HCT116 (cell line): ENCODE measurements at regions not wholly inside any gene's neighbourhood (a gene's known extent, or its start where the extent isn't known, plus 50 kb on each side); places are given as distances from the start of the nearest gene placed in this dataset.

Experiments
- ATAC-seq: fragments of 200-7000 bp; cut with Tn5 transposase; 2 replicates; pipeline ENCODE4 v1.9.1; 2020; ENCODE audit warnings: mild to moderate bottlenecking, moderate library complexity
- BruUV-seq: library from RNA; stranded (reverse); fragments of 400-500 nt; replicated peaks from 2 replicates; lab custom pipeline; 2021; lab: Mats Ljungman, UMichigan
- CTCF ChIA-PET: fragments of 300-600 bp; sonication (Branson Sonifier 250); formaldehyde crosslinking; loops from one replicate; lab custom pipeline; 2021; ENCODE audit warnings: antibody characterized with exemption; lab: Charles Lee
- POLR2A ChIA-PET: fragments of 300-600, 350-600 bp; sonication (Branson Sonifier 250); formaldehyde crosslinking; loops from one replicate; lab custom pipeline; 2021; ENCODE audit warnings: antibody characterized with exemption; lab: Charles Lee
- RAD21 ChIA-PET, 2 experiments: fragments of 300-600 bp; sonication (Branson Sonifier 250); formaldehyde crosslinking; loops; one replicate each; lab custom pipeline; 2023; ENCODE audit warnings: low total read pairs in 2 of 2; ENCODE audit not compliant: uncharacterized antibody in 2 of 2, unreplicated experiment in 2 of 2, low non-redundant PET in 1 of 2; lab: Charles Lee
- DNase-seq: peaks from one replicate; pipeline ENCODE4 v3.0.0-alpha.2; 2010; ENCODE audit warnings: low read depth, low spot score
- H2AFZ ChIP-seq: fragments of 200-600 bp; shearing (Covaris generic), sonication (generic); 2 replicates; pipeline ENCODE4 v1.6.1; 2017; ENCODE audit warnings: low read depth, mixed run types, mixed read lengths, antibody characterized with exemption, low read length; ENCODE audit not compliant: poor library complexity, severe bottlenecking
- H3K27ac ChIP-seq: 2 replicates; pipeline ENCODE4 v1.5.1; 2012; ENCODE audit warnings: low read depth, low read length
- H3K27me3 ChIP-seq: fragments of 200-600 bp; sonication (generic); 2 replicates; pipeline ENCODE4 v1.6.1; 2016; ENCODE audit warnings: mixed run types, low read length, mixed read lengths; ENCODE audit not compliant: insufficient read depth
- H3K36me3 ChIP-seq, 2 experiments: fragments of 200-500 bp in 1 of 2; fragments of 200-600 bp in 1 of 2; sonication (Bioruptor generic) in 1 of 2; sonication (generic) in 1 of 2; 2 replicates each; pipeline versions ENCODE4 v1.5.1 to v1.6.1; 2014 to 2016; ENCODE audit warnings: low read length in 2 of 2, inconsistent platforms in 1 of 2, mixed read lengths in 1 of 2, mixed run types in 1 of 2; ENCODE audit not compliant: insufficient read depth in 2 of 2, control insufficient read depth in 1 of 2
- H3K4me1 ChIP-seq, 2 experiments: fragments of 200-600 bp in 1 of 2; sonication (generic) in 1 of 2; 2 replicates each; pipeline versions ENCODE4 v1.5.1 to v1.6.1; 2012 to 2017; ENCODE audit warnings: low read length in 2 of 2, inconsistent platforms in 1 of 2, mild to moderate bottlenecking in 1 of 2, mixed read lengths in 1 of 2, mixed run types in 1 of 2, moderate library complexity in 1 of 2; ENCODE audit not compliant: insufficient read depth in 2 of 2, control insufficient read depth in 1 of 2
- H3K4me2 ChIP-seq: fragments of 200-600 bp; sonication (generic); 2 replicates; pipeline ENCODE4 v1.6.1; 2017; ENCODE audit warnings: mixed run types, low read length, mixed read lengths
- H3K4me3 ChIP-seq, 2 experiments: fragments of 200-600 bp in 1 of 2; sonication (generic) in 1 of 2; replicated peaks in 1 of 2; 2 replicates each; pipeline ENCODE4 v1.5.1; 2011 to 2016; ENCODE audit warnings: low read length in 2 of 2, control low read depth in 1 of 2, low read depth in 1 of 2, mild to moderate bottlenecking in 1 of 2, mixed read lengths in 1 of 2, mixed run types in 1 of 2
- H3K79me2 ChIP-seq: fragments of 200-600 bp; sonication (generic); 2 replicates; pipeline ENCODE4 v1.6.1; 2017; ENCODE audit warnings: mild to moderate bottlenecking, mixed run types, low read length, moderate library complexity, mixed read lengths; ENCODE audit not compliant: insufficient read depth
- H3K9ac ChIP-seq: fragments of 200-600 bp; sonication (generic); 2 replicates; pipeline ENCODE4 v1.6.1; 2016; ENCODE audit warnings: low read length, mixed read lengths
- H3K9me2 ChIP-seq: fragments of 200-600 bp; sonication (generic), shearing (Covaris generic); 2 replicates; pipeline ENCODE4 v1.6.1; 2017; ENCODE audit warnings: mixed run types, mild to moderate bottlenecking, moderate library complexity; ENCODE audit not compliant: insufficient read depth
- H3K9me3 ChIP-seq, 2 experiments: fragments of 200-500 bp in 1 of 2; fragments of 200-600 bp in 1 of 2; sonication (Bioruptor generic) in 1 of 2; sonication (generic) in 1 of 2; 2 replicates each; pipeline ENCODE4 v1.6.1; 2014 to 2017; ENCODE audit warnings: low read length in 2 of 2, mixed read lengths in 2 of 2, inconsistent platforms in 1 of 2, low read depth in 1 of 2, mild to moderate bottlenecking in 1 of 2, mixed run types in 1 of 2, moderate library complexity in 1 of 2; ENCODE audit not compliant: control insufficient read depth in 1 of 2, insufficient read depth in 1 of 2
- H4K20me1 ChIP-seq: fragments of 200-600 bp; sonication (generic), shearing (Covaris generic); 2 replicates; pipeline ENCODE4 v1.6.1; 2017; ENCODE audit warnings: mixed run types, mild to moderate bottlenecking, moderate library complexity; ENCODE audit not compliant: insufficient read depth
- CBX3 ChIP-seq: IDR thresholded peaks from 2 replicates; pipeline ENCODE4 v1.6.1; 2012; ENCODE audit warnings: low read depth
- CEBPB ChIP-seq: IDR thresholded peaks from 2 replicates; pipeline ENCODE4 v1.6.1; 2012; ENCODE audit warnings: low read depth
- EGR1 ChIP-seq: IDR thresholded peaks from 2 replicates; pipeline ENCODE4 v1.6.1; 2012; ENCODE audit warnings: low read depth
- ELF1 ChIP-seq: IDR thresholded peaks from 2 replicates; pipeline ENCODE4 v1.6.1; 2012; ENCODE audit warnings: low read depth, borderline replicate concordance
- FOSL1 ChIP-seq: IDR thresholded peaks from 2 replicates; pipeline ENCODE4 v1.6.1; 2012; ENCODE audit warnings: low read depth
- JUND ChIP-seq: IDR thresholded peaks from 2 replicates; pipeline ENCODE4 v1.6.1; 2012
- MAX ChIP-seq: IDR thresholded peaks from 2 replicates; pipeline ENCODE4 v1.6.1; 2012
- REST ChIP-seq: IDR thresholded peaks from 2 replicates; pipeline ENCODE4 v1.6.1; 2012; ENCODE audit warnings: low read depth
- TCF7L2 ChIP-seq: IDR thresholded peaks from 2 replicates; pipeline ENCODE4 v1.7.0; 2011; ENCODE audit warnings: borderline replicate concordance, inconsistent platforms; ENCODE audit not compliant: insufficient read depth, insufficient read length; ENCODE audit errors: extremely low read depth
- ZBTB33 ChIP-seq: IDR thresholded peaks from 2 replicates; pipeline ENCODE4 v1.6.1; 2011; ENCODE audit warnings: mild to moderate bottlenecking, low read length, moderate library complexity; ENCODE audit not compliant: insufficient replicate concordance; ENCODE audit errors: extremely low read depth
- ZNF274 ChIP-seq: fragments of 200-500 bp; sonication (Bioruptor generic); IDR thresholded peaks from 2 replicates; pipeline ENCODE4 v1.6.1; 2014; ENCODE audit warnings: mild to moderate bottlenecking, low read depth, low read length, inconsistent platforms
- intact Hi-C: fragments of 100-400 bp; cut with micrococcal nuclease; formaldehyde crosslinking; loops from 2 replicates; pipeline ENCODE4 v1.10.0; 2022

- TF ChIP-seq FOSL1 (no peak), ZBTB33 (no peak)
Measured at GRCh38 chr6:134819236-134819635, 130.7 kb downstream of the ALDH8A1 start (continued).

- POLR2A ChIA-PET, result no interaction called here
- RAD21 ChIA-PET, result no interaction called here
- intact Hi-C loops, result no loop called here
- Histone ChIP-seq H3K27ac (no peak overlapping the region), H3K9me3 (no peaks in the 10 kb centered on the region), H3K4me2 (no peak overlapping the region), H3K27me3 (no peaks in the 10 kb centered on the region), H4K20me1 (no peaks in the 10 kb centered on the region), H3K9me2 (no peaks in the 10 kb centered on the region), H3K4me3 (no peak overlapping the region), H3K4me1 (peaks cover 0 to 5% of the 10 kb centered on the region in 2 experiments; a peak in 1 of 4 replicates), H3K9ac (no peak overlapping the region), H3K36me3 (no peaks in the 10 kb centered on the region), H2AFZ (no peak overlapping the region)
- ATAC-seq (no peak), DNase-seq (no peak)
- CTCF ChIA-PET, result no interaction called here
- no TSS peak for BruUV-seq
- TF ChIP-seq MAX (no peak), ZNF274 (no peak), JUND (no peak), REST (no peak), ZBTB33 (no peak), TCF7L2 (no peak), EGR1 (no peak), CBX3 (no peak), CEBPB (no peak), ELF1 (no peak)
- TF ChIP-seq, all 23 proteins: peak for 0
- no peaks in the 10 kb centered on the region for H3K79me2 ChIP-seq
Measured at GRCh38 chr6:134817448-134817847, 132.5 kb downstream of the ALDH8A1 start.
